ENCODE measurements at regions not wholly inside any gene's neighbourhood (a gene's known extent, or its start where the extent isn't known, plus 50 kb on each side); places are given as distances from the start of the nearest gene placed in this dataset.
"Not testable (repeated sequence)": the region's sequence is repeated elsewhere in the genome, so short reads cannot be mapped to it uniquely, and the experiment has no call there.

- not testable (repeated sequence) for TF ChIP-seq CTCF (conservative IDR thresholded peaks at IDR 0.05; ENCODE audit: low read depth, low read length); EZH2phosphoT487 (IDR thresholded peaks at IDR 0.05; ENCODE audit: borderline replicate concordance, low read length); EZH2 (IDR thresholded peaks at IDR 0.05; ENCODE audit: low read length, unreplicated experiment)
These were observed 175.8 kb upstream of the CRIM1 start for GRCh38 chr2:36179668-36180269.
